GM18519 (cell line): ENCODE measurements at regions not wholly inside any gene's neighbourhood (a gene's known extent, or its start where the extent isn't known, plus 50 kb on each side); places are given as distances from the start of the nearest gene placed in this dataset.
"Not testable (repeated sequence)": the region's sequence is repeated elsewhere in the genome, so short reads cannot be mapped to it uniquely, and the experiment has no call there.

Source experiments
- ATAC-seq: cut with Tn5 transposase; IDR thresholded peaks from one replicate; pipeline ENCODE4 v1.9.1; 2021; ENCODE audit warnings: mild to moderate bottlenecking, moderate library complexity; ENCODE audit not compliant: unreplicated experiment, low FRiP score

GRCh38 chr12:107597695-107598410 is 87.7 kb upstream of the PWP1 start:
- ATAC-seq: no peak

DNA sequence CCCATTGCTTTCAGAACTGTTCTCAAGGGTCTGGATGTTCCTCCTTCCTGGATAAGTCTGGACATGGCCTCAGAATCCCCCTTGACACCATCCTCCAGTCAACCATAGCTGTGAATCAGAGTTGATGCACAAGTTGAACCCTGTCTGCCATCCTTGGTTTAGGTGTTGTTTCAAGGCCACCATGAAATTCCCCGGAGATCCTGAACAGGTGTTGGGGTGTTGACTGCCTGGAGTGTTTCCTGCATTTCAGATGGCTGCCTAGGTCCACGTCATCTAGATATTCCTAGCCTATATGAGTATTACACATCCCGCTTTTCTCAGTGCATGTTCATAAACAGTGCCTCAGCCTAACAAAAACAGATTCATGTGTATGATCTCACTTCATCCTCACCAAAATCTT is 86.7 kb upstream of the PWP1 start:
- ATAC-seq: no peak

GRCh38 chr12:107600581-107601144 is 84.9 kb upstream of the PWP1 start:
- no peak for ATAC-seq

DNA sequence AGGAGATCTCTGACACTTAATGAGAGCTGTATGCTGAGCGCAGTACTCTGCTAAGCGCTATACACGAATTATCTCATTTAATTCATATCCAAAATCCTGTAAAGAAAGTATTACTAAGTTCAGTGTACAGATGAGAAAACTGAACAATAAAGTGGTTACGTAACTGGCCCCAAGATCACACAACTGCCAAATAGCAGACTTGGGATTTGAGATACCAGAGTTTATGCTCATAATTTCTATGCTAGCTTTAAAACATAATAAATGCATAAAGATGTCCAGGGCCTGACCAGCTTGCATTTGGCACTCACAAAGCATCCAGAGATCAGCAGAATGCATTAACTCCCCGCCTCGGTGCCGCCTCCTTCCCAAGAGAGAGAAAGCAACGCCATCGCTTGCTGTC is 83.2 kb upstream of the PWP1 start:
- no peak for ATAC-seq

DNA sequence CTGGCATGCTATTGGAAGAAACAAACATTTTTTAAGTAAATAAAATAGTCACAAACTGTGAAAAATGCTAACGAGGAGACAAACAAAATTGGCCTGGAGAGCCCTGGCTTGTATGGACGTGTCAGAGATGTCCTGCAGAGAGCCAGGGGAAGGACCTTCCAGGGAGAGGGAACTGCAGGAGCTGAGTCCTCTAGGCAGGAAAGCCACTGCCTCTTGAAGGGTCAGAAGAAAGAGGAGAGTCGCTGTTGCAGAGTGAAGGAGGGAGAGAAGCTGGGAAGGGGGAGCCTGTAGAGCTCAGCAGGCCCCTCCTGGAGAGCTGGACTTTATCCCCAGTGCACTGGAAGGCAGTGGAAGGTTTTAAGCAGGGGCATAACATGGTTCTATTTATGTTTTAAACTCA is 80.3 kb upstream of the PWP1 start:
- no peak for ATAC-seq

DNA sequence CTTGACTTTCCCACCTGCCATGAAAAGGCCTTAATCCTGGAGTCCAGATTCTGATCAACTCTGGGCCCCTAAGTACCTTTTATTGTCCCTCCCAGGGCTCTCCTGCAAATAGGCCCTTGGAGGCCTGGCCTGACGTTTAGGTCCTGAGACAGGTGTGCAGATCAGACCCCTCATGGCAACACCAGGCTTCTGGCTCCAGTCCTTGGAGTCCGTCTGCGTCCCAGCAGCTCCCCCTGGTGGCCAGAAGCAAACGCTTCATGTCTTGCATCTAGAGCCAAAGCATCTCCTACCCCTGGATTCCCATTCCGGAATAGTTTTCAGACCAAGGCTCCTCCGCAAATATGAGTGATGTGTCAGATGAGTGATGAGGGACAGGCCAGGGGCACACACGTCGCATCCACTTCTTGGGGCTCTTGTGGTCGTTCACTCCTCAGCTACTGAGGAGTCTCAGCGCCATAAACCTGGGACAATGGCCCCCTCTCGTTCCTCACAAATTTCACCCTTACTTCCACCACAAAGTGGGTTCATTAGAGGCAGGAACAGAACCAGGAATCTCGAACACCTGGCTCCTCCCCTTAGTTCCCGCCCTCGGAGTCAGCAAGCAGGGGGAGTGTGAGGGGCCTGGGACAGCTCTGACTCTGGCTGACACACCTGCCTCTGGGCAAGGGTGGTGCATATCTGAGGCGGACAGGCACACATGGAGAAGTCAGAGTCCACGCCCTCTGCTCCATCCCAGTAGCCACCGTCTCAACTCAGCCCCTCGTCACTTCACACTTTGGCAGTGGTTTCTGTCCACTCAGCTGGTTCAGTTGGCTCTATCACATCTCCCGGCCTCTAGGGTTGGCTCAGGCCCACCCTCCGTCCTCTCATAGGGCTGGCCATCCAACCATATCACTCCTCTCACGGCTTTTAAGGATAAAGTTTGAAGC is 77.9 kb upstream of the PWP1 start:
- no peak for ATAC-seq

GRCh38 chr12:107608779-107609178 is 76.8 kb upstream of the PWP1 start:
- not testable (repeated sequence) for ATAC-seq

- no peak for ATAC-seq
Measured at GRCh38 chr12:107610021-107610859, 75.4 kb upstream of the PWP1 start.

DNA sequence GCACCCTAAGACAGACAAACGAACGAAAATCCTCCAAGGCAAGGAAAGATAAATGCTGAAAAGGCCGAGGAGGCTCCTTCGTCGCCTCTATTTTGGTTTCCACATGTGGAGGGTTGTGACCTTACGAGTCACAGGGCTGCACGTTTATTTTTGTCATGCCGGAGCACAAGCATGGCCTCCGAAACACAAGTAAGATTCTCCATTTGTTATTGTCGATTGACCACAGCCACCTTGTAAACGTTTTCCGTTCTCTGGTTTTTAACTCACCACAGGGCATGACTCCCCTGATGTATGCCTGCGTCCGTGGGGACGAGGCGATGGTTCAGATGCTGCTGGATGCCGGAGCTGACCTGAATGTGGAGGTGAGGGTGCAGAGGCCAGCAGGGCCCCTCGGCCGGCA is 73.1 kb upstream of the PWP1 start:
- no peak for ATAC-seq

DNA sequence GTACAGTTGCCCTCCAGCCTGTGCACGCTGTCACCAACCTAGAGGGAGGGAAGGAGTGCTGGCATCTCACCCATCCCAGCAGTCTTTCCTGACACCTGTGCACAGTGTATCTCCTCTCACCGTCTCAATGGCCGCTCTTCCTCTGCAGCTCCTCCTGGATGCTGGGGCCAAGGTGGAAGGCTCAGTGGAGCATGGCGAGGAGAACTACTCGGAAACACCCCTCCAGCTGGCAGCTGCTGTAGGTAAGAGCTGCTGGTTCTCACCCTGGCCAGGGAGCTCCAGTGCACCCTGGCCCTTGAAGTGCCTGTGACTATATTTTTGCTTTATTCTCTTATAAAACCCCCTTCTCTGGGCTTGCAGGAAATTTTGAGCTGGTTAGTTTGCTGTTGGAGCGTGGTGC is 68.7 kb upstream of the PWP1 start:
- no peak for ATAC-seq

DNA sequence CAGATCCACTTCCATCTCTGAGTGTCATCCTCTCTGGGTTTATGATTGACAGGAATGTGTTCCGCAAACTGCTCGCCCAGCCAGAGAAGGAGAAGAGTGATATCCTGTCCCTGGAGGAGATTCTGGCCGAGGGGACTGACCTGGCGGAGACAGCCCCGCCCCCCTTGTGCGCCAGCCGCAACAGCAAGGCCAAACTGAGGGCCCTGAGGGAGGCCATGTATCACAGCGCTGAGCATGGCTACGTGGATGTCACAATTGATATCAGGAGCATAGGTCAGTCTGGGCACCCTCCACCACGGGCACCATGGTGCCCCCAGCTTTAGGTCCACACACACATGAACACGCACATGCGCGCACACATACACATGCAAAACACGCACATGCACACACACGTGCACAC is 67.5 kb upstream of the PWP1 start:
- ATAC-seq: no peak

DNA sequence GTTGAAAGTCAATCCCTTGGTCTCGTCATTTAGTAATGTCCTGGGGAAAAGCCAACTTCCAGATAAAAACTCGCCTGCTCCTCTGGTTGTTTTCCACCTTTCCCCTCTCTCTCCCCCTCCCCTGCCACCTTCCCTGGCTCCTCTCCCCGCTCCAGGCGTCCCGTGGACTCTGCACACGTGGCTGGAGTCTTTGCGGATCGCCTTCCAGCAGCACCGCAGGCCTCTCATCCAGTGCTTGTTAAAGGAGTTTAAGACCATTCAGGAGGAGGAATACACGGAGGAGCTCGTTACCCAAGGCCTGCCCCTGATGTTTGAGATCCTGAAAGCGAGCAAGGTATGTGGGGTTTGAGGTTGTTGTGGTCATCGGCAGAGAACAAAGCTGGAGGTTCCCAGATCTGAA is 65.8 kb upstream of the PWP1 start:
- no peak for ATAC-seq

GRCh38 chr12:107622001-107622400 is 63.6 kb upstream of the PWP1 start:
- no peak for ATAC-seq

DNA sequence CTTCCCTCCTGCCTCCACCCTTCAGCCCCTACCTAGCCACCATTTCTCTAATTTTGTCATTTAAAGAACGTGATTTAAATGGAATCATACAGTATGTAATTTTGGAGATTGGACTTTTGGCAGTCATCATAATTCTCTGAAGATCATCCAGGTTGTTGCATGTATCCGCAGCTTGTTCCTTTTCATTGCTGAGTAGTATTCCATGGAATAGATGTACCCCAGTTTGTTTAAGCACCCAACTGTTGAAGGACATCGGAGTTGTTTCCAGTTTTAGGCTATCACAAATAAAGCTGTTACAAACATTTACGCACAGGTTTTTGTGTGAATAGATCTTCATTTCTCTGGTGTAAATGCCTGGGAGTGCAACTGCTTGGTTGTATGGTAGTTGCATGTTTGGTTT is 61.1 kb upstream of the PWP1 start:
- ATAC-seq: no peak

DNA sequence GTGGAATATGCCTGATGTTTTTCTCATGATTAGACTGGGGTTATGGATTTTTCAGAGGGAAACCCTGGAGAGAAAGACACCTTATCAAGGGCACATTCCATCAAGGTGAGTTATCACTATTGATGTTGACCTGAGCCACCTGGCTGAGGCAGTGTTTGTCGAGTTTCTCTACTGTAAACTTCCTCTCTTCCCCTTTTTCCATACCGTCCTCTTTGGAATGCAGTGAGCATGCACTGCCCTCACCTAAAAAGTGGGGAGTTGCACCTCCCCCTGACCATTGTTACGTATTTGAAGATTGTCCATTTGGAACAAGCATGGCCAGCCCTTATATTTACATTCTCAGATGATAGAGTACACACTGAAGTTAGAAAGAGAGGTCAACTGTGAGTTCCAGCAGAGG is 53.9 kb upstream of the PWP1 start:
- ATAC-seq: no peak

DNA sequence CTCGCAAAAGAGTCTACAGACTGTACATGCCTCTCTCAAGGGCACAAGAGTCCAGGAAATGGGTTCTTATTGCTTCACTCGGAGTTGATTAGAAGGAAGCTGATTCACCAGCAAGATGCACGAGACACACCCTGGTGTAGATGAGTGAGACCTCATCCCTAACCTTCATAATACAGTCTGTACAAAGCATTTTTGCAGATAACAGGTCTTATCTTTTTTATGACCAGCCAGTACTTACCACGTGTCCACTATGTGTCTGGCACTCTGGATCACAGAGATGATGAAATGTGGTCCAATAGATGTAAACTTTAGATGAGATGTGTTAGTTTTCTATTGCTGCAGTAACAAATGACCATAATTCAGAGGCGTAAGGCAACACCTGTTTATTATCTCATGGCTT is 53.4 kb upstream of the PWP1 start:
- no peak for ATAC-seq

DNA sequence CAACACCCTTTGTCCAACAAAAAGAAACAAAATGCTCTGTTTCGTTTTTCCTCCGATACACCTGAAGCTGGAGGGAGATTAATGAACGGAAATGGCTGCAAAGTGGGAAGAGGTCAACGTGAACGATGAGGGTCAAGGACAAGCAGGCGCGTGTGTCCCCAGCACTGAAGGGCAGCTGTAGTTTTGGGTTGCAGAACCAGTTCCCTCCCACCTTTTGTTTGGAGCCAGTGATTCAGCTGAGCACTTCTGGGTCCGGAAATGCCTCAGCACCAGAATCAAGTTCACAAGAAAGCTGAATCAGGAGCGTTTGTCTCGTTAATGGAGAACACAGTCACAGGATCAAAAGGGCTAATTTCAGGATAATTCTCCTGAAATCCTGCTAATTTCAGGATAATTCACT is 51.1 kb upstream of the PWP1 start:
- ATAC-seq: no peak

GRCh38 chr12:107635139-107635538 is 50.5 kb upstream of the PWP1 start:
- no peak for ATAC-seq
